ENCODE measurements at regions not wholly inside any gene's neighbourhood (a gene's known extent, or its start where the extent isn't known, plus 50 kb on each side); places are given as distances from the start of the nearest gene placed in this dataset.

DNA sequence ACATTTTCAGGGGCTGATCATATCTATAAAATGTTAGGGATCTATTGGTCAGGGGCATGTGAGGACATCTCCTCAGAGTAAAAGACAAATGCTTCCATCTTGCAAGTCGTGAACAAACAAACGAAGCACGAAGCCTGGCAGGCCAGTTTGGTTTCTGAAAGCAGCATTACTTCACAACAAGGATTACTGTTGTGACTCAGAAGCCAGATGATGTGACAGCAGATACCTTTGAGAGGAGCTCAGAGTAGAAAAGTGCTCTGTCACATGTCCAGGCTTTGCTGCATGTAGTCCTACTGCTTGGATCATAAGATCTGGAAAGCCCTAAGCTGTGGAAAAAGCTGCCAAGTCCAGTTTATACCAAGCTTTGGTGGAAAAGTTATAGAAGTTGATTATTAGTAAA is 1827.2 kb downstream of the ARAP2 start:
- H3K9ac ChIP-seq (ENCODE audit: low read length) = no peak overlapping the region
- no peaks in the 10 kb centered on the region for H3K36me3 ChIP-seq (ENCODE audit: control insufficient read depth in 1 of 2, insufficient read depth in 2 of 2, low read depth in 1 of 2, low read length in 2 of 2)
- H2BK5ac ChIP-seq (ENCODE audit: low read depth, low read length, poor library complexity, severe bottlenecking) = no peak overlapping the region
- H2AK5ac ChIP-seq (ENCODE audit: low read length, severe bottlenecking) = no peak overlapping the region
- no peaks in the 10 kb centered on the region for H3K4me1 ChIP-seq (ENCODE audit: control insufficient read depth, insufficient read depth, low read depth, low read length)
- no peak overlapping the region for H2BK120ac ChIP-seq (ENCODE audit: low read depth, low read length)
- H3K9me3 ChIP-seq (ENCODE audit: control insufficient read depth, low read length) = peaks cover 7% of the 10 kb centered on the region
- WGBS = 92% methylated on average over 3 of the region's 3 CpGs
- no peak overlapping the region for H3K27ac ChIP-seq (ENCODE audit: low read length, poor library complexity, severe bottlenecking)
- no peak overlapping the region for H3K4me2 ChIP-seq (ENCODE audit: low read length, poor library complexity, severe bottlenecking)
- no peak overlapping the region for H2BK12ac ChIP-seq (ENCODE audit: low read length in 2 of 2)
- no peaks in the 10 kb centered on the region for H3K79me1 ChIP-seq (replicated peaks; ENCODE audit: low read length, poor library complexity, severe bottlenecking)
- no peak overlapping the region for H4K8ac ChIP-seq (ENCODE audit: low read length)
- no peak overlapping the region for H2BK15ac ChIP-seq (ENCODE audit: low read depth, poor library complexity, severe bottlenecking)
- no peak overlapping the region for H3K23ac ChIP-seq (ENCODE audit: low read length in 2 of 2)
- H3K27me3 ChIP-seq (ENCODE audit: control insufficient read depth in 1 of 2, insufficient read depth in 1 of 2, low read length in 2 of 2) = no peaks in the 10 kb centered on the region
- no peak overlapping the region for H3K14ac ChIP-seq (ENCODE audit: low read length in 2 of 2)
- no peak overlapping the region for H3K4ac ChIP-seq (ENCODE audit: low read depth in 1 of 2, low read length in 2 of 2)
- no peak overlapping the region for H3K18ac ChIP-seq (ENCODE audit: low read depth in 1 of 2, low read length in 2 of 2)
- peak; percentile 29 for DNase-seq
- H2AFZ ChIP-seq (ENCODE audit: low read depth, low read length) = no peak overlapping the region
- no peak overlapping the region for H4K91ac ChIP-seq (ENCODE audit: low read length)
- H3K4me3 ChIP-seq (ENCODE audit: insufficient read depth in 1 of 2, low read depth in 1 of 2, low read length in 2 of 2) = no peak overlapping the region

DNA sequence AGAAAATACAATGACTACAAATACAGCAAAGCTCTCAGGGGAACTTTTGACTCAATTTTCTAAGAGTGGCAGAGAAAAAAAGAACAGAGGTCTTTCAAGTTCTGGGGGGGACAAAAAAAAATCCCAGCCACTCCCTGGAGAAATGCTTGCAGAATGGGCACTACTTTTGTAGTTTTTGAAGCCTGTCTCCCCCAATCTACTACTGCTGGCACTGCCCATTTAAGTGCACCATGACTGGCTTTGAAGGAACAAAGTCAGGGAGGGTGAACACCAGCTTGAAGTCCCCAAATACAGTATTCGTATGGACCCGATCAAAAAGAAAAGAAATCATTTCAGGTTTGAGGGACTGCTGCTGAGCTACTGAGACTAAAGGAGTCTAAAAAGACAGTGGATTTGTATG is 1824.4 kb downstream of the ARAP2 start:
- Histone ChIP-seq H3K4me3 (ENCODE audit: insufficient read depth in 1 of 2, low read depth in 1 of 2, low read length in 2 of 2) (no peak overlapping the region), H2AK5ac (ENCODE audit: low read length, severe bottlenecking) (no peak overlapping the region), H3K4me2 (ENCODE audit: low read length, poor library complexity, severe bottlenecking) (no peak overlapping the region), H2BK15ac (ENCODE audit: low read depth, poor library complexity, severe bottlenecking) (no peak overlapping the region), H3K9ac (ENCODE audit: low read length) (no peak overlapping the region), H3K18ac (ENCODE audit: low read depth in 1 of 2, low read length in 2 of 2) (no peak overlapping the region), H3K79me1 (replicated peaks; ENCODE audit: low read length, poor library complexity, severe bottlenecking) (no peaks in the 10 kb centered on the region), H2AFZ (ENCODE audit: low read depth, low read length) (no peak overlapping the region), H3K4me1 (ENCODE audit: control insufficient read depth, insufficient read depth, low read depth, low read length) (no peaks in the 10 kb centered on the region), H2BK12ac (ENCODE audit: low read length in 2 of 2) (no peak overlapping the region), H3K9me3 (ENCODE audit: control insufficient read depth, low read length) (no peaks in the 10 kb centered on the region), H3K14ac (ENCODE audit: low read length in 2 of 2) (no peak overlapping the region), H3K27me3 (ENCODE audit: control insufficient read depth in 1 of 2, insufficient read depth in 1 of 2, low read length in 2 of 2) (no peaks in the 10 kb centered on the region), H3K4ac (ENCODE audit: low read depth in 1 of 2, low read length in 2 of 2) (no peak overlapping the region), H4K8ac (ENCODE audit: low read length) (no peak overlapping the region), H4K91ac (ENCODE audit: low read length) (no peak overlapping the region), H3K23ac (ENCODE audit: low read length in 2 of 2) (no peak overlapping the region), H3K27ac (ENCODE audit: low read length, poor library complexity, severe bottlenecking) (no peak overlapping the region), H3K36me3 (ENCODE audit: control insufficient read depth in 1 of 2, insufficient read depth in 2 of 2, low read depth in 1 of 2, low read length in 2 of 2) (no peaks in the 10 kb centered on the region), H2BK120ac (ENCODE audit: low read depth, low read length) (no peak overlapping the region), H2BK5ac (ENCODE audit: low read depth, low read length, poor library complexity, severe bottlenecking) (no peak overlapping the region)
- WGBS = 57% methylated on average over 1 of the region's 2 CpGs
- DNase-seq = no peak

DNA sequence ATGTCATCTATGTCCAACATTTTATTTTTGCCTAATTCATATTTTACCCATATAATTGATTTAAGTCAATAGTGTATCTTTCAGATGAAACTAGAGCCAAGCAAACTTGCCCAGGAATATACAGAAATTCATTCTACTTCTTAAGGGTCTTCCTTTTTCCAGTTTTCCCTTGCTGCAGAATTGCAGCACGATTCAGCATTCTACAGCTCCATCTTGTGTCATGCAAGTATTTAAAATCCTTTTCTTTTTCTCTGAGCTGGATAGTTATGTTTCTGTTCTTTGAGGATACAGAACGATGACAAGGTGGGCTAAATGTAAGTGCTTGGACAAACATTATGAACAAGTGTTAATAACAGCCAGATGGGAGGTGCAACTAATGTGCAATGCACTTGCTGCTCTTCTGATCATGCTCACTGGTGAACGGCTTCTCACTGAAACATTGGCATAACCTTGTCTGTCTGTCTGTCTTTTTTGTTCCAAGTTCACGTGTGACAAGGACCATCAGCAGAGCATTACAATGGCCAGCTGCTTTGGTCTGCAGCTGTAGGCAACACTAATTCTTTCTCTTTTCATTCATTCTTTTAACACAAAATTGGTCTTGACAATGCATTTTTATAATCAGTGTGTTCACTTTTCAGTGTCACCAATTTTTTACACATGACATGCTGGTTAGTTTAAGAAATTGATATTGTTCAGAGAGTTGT is 1821.7 kb downstream of the ARAP2 start:
- H2BK12ac ChIP-seq (ENCODE audit: low read length in 2 of 2) = no peak overlapping the region
- H2AFZ ChIP-seq (ENCODE audit: low read depth, low read length) = no peak overlapping the region
- H3K79me1 ChIP-seq (replicated peaks; ENCODE audit: low read length, poor library complexity, severe bottlenecking) = no peaks in the 10 kb centered on the region
- no peak overlapping the region for H2BK120ac ChIP-seq (ENCODE audit: low read depth, low read length)
- H3K36me3 ChIP-seq (ENCODE audit: control insufficient read depth in 1 of 2, insufficient read depth in 2 of 2, low read depth in 1 of 2, low read length in 2 of 2) = no peaks in the 10 kb centered on the region
- H3K14ac ChIP-seq (ENCODE audit: low read length in 2 of 2) = no peak overlapping the region
- H3K23ac ChIP-seq (ENCODE audit: low read length in 2 of 2) = no peak overlapping the region
- no peak overlapping the region for H3K4me2 ChIP-seq (ENCODE audit: low read length, poor library complexity, severe bottlenecking)
- H2BK5ac ChIP-seq (ENCODE audit: low read depth, low read length, poor library complexity, severe bottlenecking) = no peak overlapping the region
- no peak overlapping the region for H2AK5ac ChIP-seq (ENCODE audit: low read length, severe bottlenecking)
- no peak overlapping the region for H4K91ac ChIP-seq (ENCODE audit: low read length)
- no peaks in the 10 kb centered on the region for H3K4me1 ChIP-seq (ENCODE audit: control insufficient read depth, insufficient read depth, low read depth, low read length)
- H2BK15ac ChIP-seq (ENCODE audit: low read depth, poor library complexity, severe bottlenecking) = no peak overlapping the region
- H4K8ac ChIP-seq (ENCODE audit: low read length) = no peak overlapping the region
- H3K4me3 ChIP-seq (ENCODE audit: insufficient read depth in 1 of 2, low read depth in 1 of 2, low read length in 2 of 2) = no peak overlapping the region
- peak; percentile 10 for DNase-seq
- H3K27me3 ChIP-seq (ENCODE audit: control insufficient read depth in 1 of 2, insufficient read depth in 1 of 2, low read length in 2 of 2) = no peaks in the 10 kb centered on the region
- no peak overlapping the region for H3K4ac ChIP-seq (ENCODE audit: low read depth in 1 of 2, low read length in 2 of 2)
- H3K9ac ChIP-seq (ENCODE audit: low read length) = peak overlapping the region; percentile 23
- no peak overlapping the region for H3K27ac ChIP-seq (ENCODE audit: low read length, poor library complexity, severe bottlenecking)
- WGBS = 66% methylated on average over 3 of the region's 4 CpGs
- no peak overlapping the region for H3K18ac ChIP-seq (ENCODE audit: low read depth in 1 of 2, low read length in 2 of 2)
- H3K9me3 ChIP-seq (ENCODE audit: control insufficient read depth, low read length) = no peaks in the 10 kb centered on the region

DNA sequence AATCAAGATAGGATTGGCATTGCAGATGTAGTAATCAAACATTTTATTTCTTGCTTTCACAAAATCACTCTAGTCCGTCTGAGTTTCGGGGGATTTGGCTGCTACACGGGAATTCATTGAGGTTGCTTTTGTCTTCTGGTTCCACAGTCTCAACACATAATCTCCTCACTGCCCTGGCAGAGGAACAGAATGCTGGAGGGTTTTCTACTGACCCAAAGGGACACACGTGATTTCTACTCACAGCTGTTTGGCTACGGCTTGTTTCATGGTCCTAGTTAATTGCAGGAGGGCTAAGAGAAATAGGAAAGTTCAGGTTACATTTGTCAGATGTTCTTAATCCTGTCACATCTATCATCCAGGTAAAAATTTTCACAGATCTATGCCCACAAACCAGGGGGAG is 1811.6 kb downstream of the ARAP2 start:
- Histone ChIP-seq H2BK12ac (ENCODE audit: low read length in 2 of 2) (no peak overlapping the region), H3K9me3 (ENCODE audit: control insufficient read depth, low read length) (no peaks in the 10 kb centered on the region), H3K23ac (ENCODE audit: low read length in 2 of 2) (no peak overlapping the region), H3K36me3 (ENCODE audit: control insufficient read depth in 1 of 2, insufficient read depth in 2 of 2, low read depth in 1 of 2, low read length in 2 of 2) (no peaks in the 10 kb centered on the region), H2AFZ (ENCODE audit: low read depth, low read length) (no peak overlapping the region), H4K91ac (ENCODE audit: low read length) (no peak overlapping the region), H2BK120ac (ENCODE audit: low read depth, low read length) (no peak overlapping the region), H3K14ac (ENCODE audit: low read length in 2 of 2) (no peak overlapping the region), H3K9ac (ENCODE audit: low read length) (no peak overlapping the region), H3K79me1 (replicated peaks; ENCODE audit: low read length, poor library complexity, severe bottlenecking) (no peaks in the 10 kb centered on the region), H2BK5ac (ENCODE audit: low read depth, low read length, poor library complexity, severe bottlenecking) (no peak overlapping the region), H2BK15ac (ENCODE audit: low read depth, poor library complexity, severe bottlenecking) (no peak overlapping the region), H3K18ac (ENCODE audit: low read depth in 1 of 2, low read length in 2 of 2) (no peak overlapping the region), H3K4me3 (ENCODE audit: insufficient read depth in 1 of 2, low read depth in 1 of 2, low read length in 2 of 2) (no peak overlapping the region), H3K4ac (ENCODE audit: low read depth in 1 of 2, low read length in 2 of 2) (no peak overlapping the region), H3K4me2 (ENCODE audit: low read length, poor library complexity, severe bottlenecking) (no peak overlapping the region), H2AK5ac (ENCODE audit: low read length, severe bottlenecking) (no peak overlapping the region), H3K4me1 (ENCODE audit: control insufficient read depth, insufficient read depth, low read depth, low read length) (no peaks in the 10 kb centered on the region), H3K27me3 (ENCODE audit: control insufficient read depth in 1 of 2, insufficient read depth in 1 of 2, low read length in 2 of 2) (no peaks in the 10 kb centered on the region), H3K27ac (ENCODE audit: low read length, poor library complexity, severe bottlenecking) (no peak overlapping the region), H4K8ac (ENCODE audit: low read length) (no peak overlapping the region)
- DNase-seq = no peak
- 99% methylated on average over 4 of the region's 5 CpGs for WGBS
